ENCODE measurements at regions not wholly inside any gene's neighbourhood (a gene's known extent, or its start where the extent isn't known, plus 50 kb on each side); places are given as distances from the start of the nearest gene placed in this dataset.

GRCh38 chr5:104223885-104224773 is 661.5 kb upstream of the NUDT12 start:
- H3K9ac ChIP-seq: no peak overlapping the region
- H3K27me3 ChIP-seq: no peaks in the 10 kb centered on the region
- H3K4me2 ChIP-seq: no peak overlapping the region
- H4K20me1 ChIP-seq: no peaks in the 10 kb centered on the region
- no peaks in the 10 kb centered on the region for H3K4me1 ChIP-seq
- no peak overlapping the region for H3K4me3 ChIP-seq
- TF ChIP-seq Cebpa-rat (IDR thresholded peaks at IDR 0.05): no peak
- no peak overlapping the region for H3K27ac ChIP-seq
- no peaks in the 10 kb centered on the region for H3K36me3 ChIP-seq
- H3K9me3 ChIP-seq: no peaks in the 10 kb centered on the region

- Histone ChIP-seq H4K20me1 (no peaks in the 10 kb centered on the region), H3K9ac (no peak overlapping the region), H3K4me2 (no peak overlapping the region), H3K9me3 (no peaks in the 10 kb centered on the region), H3K27me3 (no peaks in the 10 kb centered on the region), H3K4me3 (no peak overlapping the region), H3K4me1 (no peaks in the 10 kb centered on the region), H3K27ac (no peak overlapping the region), H3K36me3 (no peaks in the 10 kb centered on the region)
- no peak for TF ChIP-seq Cebpa-rat (IDR thresholded peaks at IDR 0.05)
These were observed 655.6 kb upstream of the NUDT12 start for GRCh38 chr5:104218200-104218599.

- Histone ChIP-seq H3K27me3 (no peaks in the 10 kb centered on the region), H3K4me1 (no peaks in the 10 kb centered on the region), H3K9me3 (no peaks in the 10 kb centered on the region), H3K27ac (no peak overlapping the region), H4K20me1 (no peaks in the 10 kb centered on the region), H3K4me2 (no peak overlapping the region), H3K36me3 (no peaks in the 10 kb centered on the region), H3K4me3 (no peak overlapping the region), H3K9ac (no peak overlapping the region)
- TF ChIP-seq Cebpa-rat (IDR thresholded peaks at IDR 0.05): no peak
These were observed 650.6 kb upstream of the NUDT12 start for GRCh38 chr5:104213216-104213615.

- Histone ChIP-seq H3K36me3 (no peaks in the 10 kb centered on the region), H3K9ac (no peak overlapping the region), H4K20me1 (no peaks in the 10 kb centered on the region), H3K4me2 (no peak overlapping the region), H3K4me1 (no peaks in the 10 kb centered on the region), H3K27ac (no peak overlapping the region), H3K4me3 (no peak overlapping the region), H3K9me3 (no peaks in the 10 kb centered on the region), H3K27me3 (no peaks in the 10 kb centered on the region)
- TF ChIP-seq Cebpa-rat (IDR thresholded peaks at IDR 0.05): no peak
These were observed 637.2 kb upstream of the NUDT12 start for GRCh38 chr5:104199771-104200170.

GRCh38 chr5:104198156-104198555 is 635.6 kb upstream of the NUDT12 start:
- H3K4me1 ChIP-seq: no peaks in the 10 kb centered on the region
- no peaks in the 10 kb centered on the region for H3K27me3 ChIP-seq
- H3K4me3 ChIP-seq: no peak overlapping the region
- H3K9ac ChIP-seq: no peak overlapping the region
- H3K4me2 ChIP-seq: no peak overlapping the region
- no peak overlapping the region for H3K27ac ChIP-seq
- H4K20me1 ChIP-seq: no peaks in the 10 kb centered on the region
- no peaks in the 10 kb centered on the region for H3K36me3 ChIP-seq
- no peak for TF ChIP-seq Cebpa-rat (IDR thresholded peaks at IDR 0.05)
- no peaks in the 10 kb centered on the region for H3K9me3 ChIP-seq

- no peaks in the 10 kb centered on the region for H3K36me3 ChIP-seq
- peaks cover 27% of the 10 kb centered on the region for H3K9me3 ChIP-seq
- H4K20me1 ChIP-seq: no peaks in the 10 kb centered on the region
- no peak overlapping the region for H3K4me3 ChIP-seq
- H3K4me2 ChIP-seq: no peak overlapping the region
- no peaks in the 10 kb centered on the region for H3K27me3 ChIP-seq
- no peak for TF ChIP-seq Cebpa-rat (IDR thresholded peaks at IDR 0.05)
- no peak overlapping the region for H3K9ac ChIP-seq
- H3K4me1 ChIP-seq: no peaks in the 10 kb centered on the region
- H3K27ac ChIP-seq: no peak overlapping the region
These were observed 627.3 kb upstream of the NUDT12 start for GRCh38 chr5:104189909-104190308.

- H3K27me3 ChIP-seq: no peaks in the 10 kb centered on the region
- H3K36me3 ChIP-seq: no peaks in the 10 kb centered on the region
- H3K9me3 ChIP-seq: peaks cover 27% of the 10 kb centered on the region
- no peak overlapping the region for H3K4me2 ChIP-seq
- H3K27ac ChIP-seq: no peak overlapping the region
- H3K4me3 ChIP-seq: no peak overlapping the region
- no peaks in the 10 kb centered on the region for H4K20me1 ChIP-seq
- no peak overlapping the region for H3K9ac ChIP-seq
- no peak for TF ChIP-seq Cebpa-rat (IDR thresholded peaks at IDR 0.05)
- H3K4me1 ChIP-seq: no peaks in the 10 kb centered on the region
These were observed 626.4 kb upstream of the NUDT12 start for GRCh38 chr5:104189031-104189430.

GRCh38 chr5:104187656-104188055 is 625.1 kb upstream of the NUDT12 start:
- H3K4me2 ChIP-seq: no peak overlapping the region
- H3K4me1 ChIP-seq: no peaks in the 10 kb centered on the region
- TF ChIP-seq Cebpa-rat (IDR thresholded peaks at IDR 0.05): no peak
- no peak overlapping the region for H3K9ac ChIP-seq
- H3K27me3 ChIP-seq: no peaks in the 10 kb centered on the region
- no peaks in the 10 kb centered on the region for H3K36me3 ChIP-seq
- peaks cover 27% of the 10 kb centered on the region for H3K9me3 ChIP-seq
- H3K27ac ChIP-seq: no peak overlapping the region
- no peak overlapping the region for H3K4me3 ChIP-seq
- no peaks in the 10 kb centered on the region for H4K20me1 ChIP-seq

- Histone ChIP-seq H3K36me3 (no peaks in the 10 kb centered on the region), H3K4me1 (no peaks in the 10 kb centered on the region), H3K4me3 (no peak overlapping the region), H3K9me3 (peaks cover 27% of the 10 kb centered on the region), H3K27ac (no peak overlapping the region), H4K20me1 (no peaks in the 10 kb centered on the region), H3K4me2 (no peak overlapping the region), H3K9ac (no peak overlapping the region), H3K27me3 (no peaks in the 10 kb centered on the region)
- no peak for TF ChIP-seq Cebpa-rat (IDR thresholded peaks at IDR 0.05)
These were observed 623.9 kb upstream of the NUDT12 start for GRCh38 chr5:104186510-104186909.

- no peaks in the 10 kb centered on the region for H3K36me3 ChIP-seq
- no peak for TF ChIP-seq Cebpa-rat (IDR thresholded peaks at IDR 0.05)
- no peak overlapping the region for H3K4me3 ChIP-seq
- no peak overlapping the region for H3K4me2 ChIP-seq
- no peaks in the 10 kb centered on the region for H3K4me1 ChIP-seq
- no peak overlapping the region for H3K27ac ChIP-seq
- H3K27me3 ChIP-seq: no peaks in the 10 kb centered on the region
- peaks cover 27% of the 10 kb centered on the region for H3K9me3 ChIP-seq
- no peak overlapping the region for H3K9ac ChIP-seq
- H4K20me1 ChIP-seq: no peaks in the 10 kb centered on the region
These were observed 623.5 kb upstream of the NUDT12 start for GRCh38 chr5:104186100-104186499.
